MM.1S (cell line): ENCODE measurements at regions not wholly inside any gene's neighbourhood (a gene's known extent, or its start where the extent isn't known, plus 50 kb on each side); places are given as distances from the start of the nearest gene placed in this dataset.

Experiments used
- CTCF ChIP-seq: fragments of 300-600 bp; sonication (generic); IDR thresholded peaks from 2 replicates; pipeline ENCODE4 v1.5.1; 2016; ENCODE audit warnings: antibody characterized with exemption, low read length, mixed read lengths
- EZH2 ChIP-seq: fragments of 300-600 bp; sonication (generic); optimal IDR thresholded peaks from 2 replicates; pipeline ENCODE3; 2017; ENCODE audit warnings: low read depth, mild to moderate bottlenecking, antibody characterized with exemption, low read length, mixed read lengths
- EZH2phosphoT487 ChIP-seq: fragments of 300-600 bp; sonication (generic); IDR thresholded peaks from 2 replicates; pipeline ENCODE4 v1.6.1; 2018; ENCODE audit warnings: antibody characterized with exemption, low read length

DNA sequence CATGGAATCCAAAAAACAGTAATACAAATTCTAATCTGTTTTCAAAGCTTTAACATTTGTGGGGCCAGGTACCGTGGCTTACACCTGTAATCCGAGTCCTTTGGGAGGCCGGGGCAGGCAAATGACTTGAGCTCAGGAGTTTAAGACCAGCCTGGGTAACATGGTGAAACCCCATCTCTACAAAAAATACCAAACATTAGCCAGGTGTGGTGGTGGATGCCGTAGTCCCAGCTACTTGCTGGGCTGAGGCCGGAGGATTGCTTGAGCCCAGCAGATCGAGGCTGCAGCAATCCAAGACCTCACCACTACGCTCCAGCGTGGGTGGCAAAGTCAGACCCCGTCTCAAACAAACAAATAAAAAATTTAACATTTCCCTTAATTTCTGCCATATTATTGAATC lies 74.3 kb upstream of the SALL3 start:
- TF ChIP-seq EZH2phosphoT487 (no peak), CTCF (no peak), EZH2 (no peak)
